ENCODE measurements at regions not wholly inside any gene's neighbourhood (a gene's known extent, or its start where the extent isn't known, plus 50 kb on each side); places are given as distances from the start of the nearest gene placed in this dataset.
A peak's percentile ranks its signal among the peaks of the same experiment; 100 is the strongest.

GRCh38 chr1:165144757-165145397, 211.6 kb downstream of the LMX1A start:
- TF ChIP-seq CTCF (IDR thresholded peaks at IDR 0.05) (peak; percentile 53 to 79 (median 68)), POLR2A (IDR thresholded peaks at IDR 0.05) (no peak)

Data from heart left ventricle (tissue), 13 donors.